GM19035 (cell line): ENCODE measurements at regions not wholly inside any gene's neighbourhood (a gene's known extent, or its start where the extent isn't known, plus 50 kb on each side); places are given as distances from the start of the nearest gene placed in this dataset.

Experiments used
- ATAC-seq: cut with Tn5 transposase; IDR thresholded peaks from one replicate; pipeline ENCODE4 v1.9.1; 2021; ENCODE audit not compliant: unreplicated experiment

DNA sequence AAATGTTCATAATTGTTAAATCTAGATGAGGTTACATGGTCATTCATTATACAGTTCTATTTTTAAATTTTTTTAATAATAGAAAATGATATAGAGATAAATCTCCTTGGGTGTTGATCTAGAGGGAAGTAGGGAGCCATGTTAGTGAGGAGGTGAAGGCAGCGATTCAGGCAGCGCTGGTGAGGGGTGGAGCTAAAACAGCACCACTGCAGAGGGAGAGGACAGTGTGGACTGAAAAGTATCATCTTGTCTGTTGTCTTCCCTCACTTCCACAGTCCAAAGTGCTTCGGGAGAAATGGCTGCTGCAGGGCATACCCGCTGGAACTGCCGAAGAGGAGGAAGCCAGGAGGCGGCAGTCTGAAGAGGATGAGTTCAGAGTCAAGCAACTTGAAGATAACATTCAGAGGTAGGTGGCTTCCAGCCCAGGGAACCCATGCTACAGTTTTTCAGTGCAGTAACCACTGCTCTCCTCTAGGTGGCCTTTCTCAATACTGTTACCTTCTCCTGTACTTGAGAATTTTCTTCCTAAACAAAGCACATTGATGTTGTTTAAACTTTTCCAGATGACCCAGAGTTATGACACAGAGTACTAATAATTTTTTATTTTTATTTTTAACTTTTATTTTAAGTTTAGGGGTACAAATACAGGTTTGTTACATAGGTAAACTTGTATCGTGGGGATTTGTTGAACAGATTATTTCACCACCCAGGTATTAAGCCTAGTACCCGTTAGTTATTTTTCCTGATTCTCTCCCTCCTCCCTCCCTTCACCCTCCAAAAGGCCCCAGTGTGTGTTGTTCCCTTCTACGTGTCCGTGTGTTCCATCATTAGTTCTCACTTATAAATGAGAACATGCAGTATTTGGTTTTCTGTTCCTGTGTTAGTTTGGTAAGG is 100.5 kb downstream of the PALM2AKAP2 start:
- peak; percentile 84 for ATAC-seq

- no peak for ATAC-seq
These were observed 103.6 kb downstream of the PALM2AKAP2 start for GRCh38 chr9:109883623-109884022.

DNA sequence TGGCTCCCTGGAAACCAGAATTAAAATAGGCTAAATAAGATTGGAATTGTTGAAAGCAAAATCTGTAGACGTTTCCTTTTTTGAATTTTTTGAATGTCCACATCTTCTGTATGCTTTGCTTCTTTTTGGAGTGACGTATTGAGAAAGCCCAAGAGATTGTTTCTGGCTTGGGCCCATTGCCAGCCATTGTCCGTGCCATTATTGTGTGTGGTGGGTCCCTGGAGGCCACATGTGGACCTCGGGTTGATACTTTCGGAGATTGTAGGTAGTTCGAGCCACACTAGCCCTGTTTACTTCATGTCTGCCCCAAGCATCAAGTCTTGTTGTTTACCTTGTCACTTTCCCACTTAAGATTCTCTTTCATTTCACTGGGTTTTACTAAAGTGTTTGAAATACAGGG is 106.0 kb downstream of the PALM2AKAP2 start:
- no peak for ATAC-seq

DNA sequence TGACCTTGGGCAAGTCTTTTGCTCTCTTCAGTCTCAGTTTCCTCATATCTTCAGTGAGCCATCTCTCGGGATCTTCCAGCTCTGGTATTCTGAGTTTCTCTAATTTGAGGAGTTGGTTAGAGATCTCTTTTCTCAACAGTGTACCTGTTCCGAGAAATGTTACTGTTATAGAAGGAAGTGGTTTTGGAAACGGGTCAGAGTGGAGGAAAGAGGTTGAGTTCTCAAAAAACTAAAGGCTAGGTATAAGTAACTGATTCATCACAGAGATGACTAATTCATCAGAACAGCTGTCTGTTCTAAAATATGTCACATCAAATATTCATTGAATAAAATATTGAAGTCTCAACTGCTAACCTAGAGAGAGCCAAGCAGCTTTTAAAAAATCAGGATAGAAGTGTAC is 106.6 kb downstream of the PALM2AKAP2 start:
- no peak for ATAC-seq

- ATAC-seq = no peak
These were observed 107.1 kb downstream of the PALM2AKAP2 start for GRCh38 chr9:109887079-109887478.

DNA sequence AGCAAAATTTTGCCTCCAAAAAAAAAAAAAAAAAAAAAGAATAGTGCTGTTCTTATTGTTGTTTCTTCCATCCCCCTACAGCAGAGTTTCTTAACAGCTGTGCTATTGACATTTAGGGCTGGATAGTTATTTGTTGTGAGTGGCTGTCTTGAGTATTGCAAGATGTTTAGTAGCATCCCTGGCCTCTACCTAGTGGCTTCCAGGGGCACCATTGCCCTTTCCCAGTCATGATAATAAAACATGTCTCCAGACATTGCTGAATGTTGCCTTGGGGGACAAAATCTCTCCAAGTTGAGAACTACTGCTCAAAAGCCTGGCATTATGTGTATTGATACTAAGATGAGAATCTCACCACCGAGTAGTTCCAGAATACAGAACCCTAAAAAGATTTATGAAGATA is 108.7 kb downstream of the PALM2AKAP2 start:
- ATAC-seq = no peak

GRCh38 chr9:109889456-109889855 is 109.5 kb downstream of the PALM2AKAP2 start:
- no peak for ATAC-seq

DNA sequence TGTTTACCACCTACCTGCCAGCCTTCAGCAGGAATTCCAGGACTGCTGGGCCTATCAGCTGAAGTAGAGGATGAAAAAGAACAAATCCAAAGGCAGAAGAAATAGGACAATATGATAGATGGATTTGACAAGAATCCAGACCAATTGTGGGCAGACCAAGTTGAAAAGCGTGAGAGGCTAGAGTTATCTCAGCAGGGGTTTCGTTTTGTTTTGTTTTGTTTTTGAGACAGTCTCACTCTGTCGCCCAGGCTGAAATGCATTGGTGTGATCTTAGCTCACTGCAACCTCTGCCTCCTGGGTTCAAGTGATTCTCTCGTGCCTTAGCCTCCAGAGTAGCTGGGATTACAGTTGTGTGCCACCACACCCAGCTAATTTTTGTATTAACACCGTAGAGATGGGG is 113.2 kb downstream of the PALM2AKAP2 start:
- peak; percentile 47 for ATAC-seq

DNA sequence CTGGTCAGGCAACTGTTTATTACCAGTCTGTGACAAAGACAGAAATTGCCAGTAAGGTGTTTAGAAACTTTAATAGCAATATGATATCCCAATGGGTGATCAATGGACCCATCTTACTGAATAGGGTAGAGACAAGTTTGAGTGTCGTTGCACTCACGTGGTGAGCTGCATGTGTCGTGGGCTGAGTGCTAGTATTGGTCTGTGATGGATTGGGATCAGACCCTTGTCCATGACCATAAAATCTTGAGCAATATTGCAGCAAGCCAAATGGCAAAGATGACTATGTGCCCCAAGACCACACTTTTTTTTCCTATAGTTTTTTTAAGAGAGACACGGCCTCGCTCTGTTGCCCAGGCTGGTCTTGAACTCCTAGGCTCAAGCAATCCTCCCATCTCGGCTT is 114.5 kb downstream of the PALM2AKAP2 start:
- ATAC-seq = no peak

GRCh38 chr9:109894921-109895758 is 115.1 kb downstream of the PALM2AKAP2 start:
- ATAC-seq = peak; percentile 43

DNA sequence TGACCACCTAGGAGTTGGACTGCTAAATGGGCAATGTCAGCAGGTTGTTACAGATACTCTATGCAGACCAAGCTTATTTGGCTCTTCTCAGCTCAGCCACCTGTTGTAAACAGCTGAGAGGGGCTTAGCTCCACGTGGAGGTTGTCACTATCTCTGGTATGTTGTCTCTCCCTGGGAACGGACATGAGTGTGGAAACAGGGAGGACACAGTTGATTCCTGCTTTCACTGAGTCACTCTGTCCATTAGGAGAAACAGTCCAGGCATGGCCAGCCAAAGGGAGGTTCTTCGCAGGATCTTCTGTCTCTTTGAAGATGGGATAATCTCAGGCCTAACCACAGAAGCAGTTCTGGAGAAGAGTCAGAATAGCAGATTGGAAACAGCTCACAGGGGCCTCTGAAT is 121.2 kb downstream of the PALM2AKAP2 start:
- no peak for ATAC-seq

- peak; percentile 48 for ATAC-seq
These were observed 123.6 kb downstream of the PALM2AKAP2 start for GRCh38 chr9:109903515-109904138.

DNA sequence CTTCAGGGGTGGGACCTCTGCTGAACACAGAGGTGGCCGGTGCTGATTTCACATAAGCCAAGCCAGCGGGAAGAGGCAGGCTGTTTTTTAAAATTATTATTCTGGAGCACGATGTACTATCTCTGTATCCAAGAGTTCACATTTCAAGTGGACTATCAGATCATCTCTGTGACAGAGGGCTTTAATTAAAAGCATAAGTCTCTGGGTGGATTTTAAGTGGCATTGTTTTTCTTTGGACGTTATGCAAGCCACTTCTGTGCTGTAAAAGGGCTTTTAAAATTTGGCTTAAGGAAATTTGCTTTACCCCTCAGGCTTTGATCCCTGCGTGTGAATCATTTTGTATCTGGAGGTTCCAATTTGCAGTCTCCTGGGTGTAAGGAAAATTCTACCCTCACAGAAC is 124.7 kb downstream of the PALM2AKAP2 start:
- no peak for ATAC-seq

GRCh38 chr9:109905472-109905871 is 125.5 kb downstream of the PALM2AKAP2 start:
- ATAC-seq = no peak

DNA sequence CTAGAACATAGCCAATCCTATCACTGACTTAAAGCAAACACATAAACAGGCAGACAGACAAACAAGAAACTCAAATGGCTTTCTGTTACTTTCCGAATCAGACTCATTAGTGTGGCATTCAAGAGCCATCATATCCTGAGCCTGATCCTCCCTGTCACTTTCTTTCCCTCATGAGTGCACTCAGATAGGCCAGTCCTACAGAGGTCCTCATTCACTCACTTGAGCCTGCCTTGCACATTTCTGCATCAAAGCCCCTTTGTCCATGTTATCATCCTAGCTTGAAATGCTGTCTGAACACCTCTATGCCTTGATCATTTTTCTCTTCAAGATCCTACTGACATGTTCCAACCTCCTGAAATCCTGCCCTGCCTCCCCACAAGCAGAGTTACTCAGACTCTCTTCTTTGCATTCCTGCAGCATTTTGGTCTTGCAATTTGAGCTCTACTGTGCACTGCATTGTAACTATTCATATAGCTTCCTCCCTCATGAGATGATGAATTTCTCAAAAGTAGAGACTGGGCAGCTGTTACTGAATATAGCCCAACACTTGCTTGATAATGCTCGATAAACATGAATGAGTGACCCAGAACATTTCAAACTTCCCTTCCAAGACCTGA is 126.9 kb downstream of the PALM2AKAP2 start:
- ATAC-seq = peak; percentile 30

- ATAC-seq = peak; percentile 61
These were observed 127.4 kb downstream of the PALM2AKAP2 start for GRCh38 chr9:109907400-109907799.

GRCh38 chr9:109907810-109908458 is 127.9 kb downstream of the PALM2AKAP2 start:
- ATAC-seq = no peak

DNA sequence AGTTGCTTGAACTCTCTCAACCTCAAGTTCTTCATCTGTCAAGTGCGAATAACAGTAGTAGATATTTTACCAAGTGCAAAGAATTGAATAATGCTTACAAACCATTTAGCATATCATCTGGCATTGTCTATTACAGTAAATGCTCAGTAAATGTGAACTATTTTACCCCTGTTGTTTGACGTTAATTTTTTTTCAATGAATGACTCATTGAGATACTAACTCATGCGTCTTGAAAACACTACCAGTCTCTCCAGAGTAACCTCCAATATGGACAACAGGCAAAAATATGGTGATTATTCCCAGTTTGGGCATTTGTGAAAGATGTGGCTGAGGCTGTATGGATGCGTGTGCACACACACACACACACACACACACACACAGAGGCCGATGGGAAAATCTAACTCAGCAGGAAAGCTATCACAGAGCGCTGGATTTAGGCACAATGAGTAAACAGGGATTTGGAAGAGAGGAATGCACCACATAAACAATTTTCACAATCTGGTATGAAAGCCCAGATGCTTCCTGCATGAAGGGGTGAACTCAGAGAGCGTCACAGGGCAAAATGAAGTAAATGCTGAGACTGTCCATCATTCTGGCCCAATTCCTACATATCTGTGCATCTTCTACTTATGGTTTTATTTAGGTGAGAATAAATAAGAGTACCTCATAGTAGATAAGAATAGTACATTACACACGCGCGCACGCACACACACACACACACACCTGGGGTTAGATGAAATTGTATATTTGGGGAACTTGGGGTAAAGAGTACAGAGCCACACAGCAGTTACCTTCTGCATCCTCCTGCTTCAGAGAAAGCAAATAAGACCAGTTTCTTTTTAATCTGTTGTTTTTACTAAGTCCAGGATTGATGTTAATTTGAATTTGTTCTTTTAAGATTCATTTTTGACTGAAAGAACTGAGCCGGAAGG is 128.7 kb downstream of the PALM2AKAP2 start:
- ATAC-seq = no peak
